ENCODE measurements at regions not wholly inside any gene's neighbourhood (a gene's known extent, or its start where the extent isn't known, plus 50 kb on each side); places are given as distances from the start of the nearest gene placed in this dataset.

- no peaks in the 10 kb centered on the region for H3K79me2 ChIP-seq (ENCODE audit: insufficient read depth, low read depth)
- no peak overlapping the region for H3K27ac ChIP-seq
- no peak overlapping the region for H3K4me3 ChIP-seq (IDR thresholded peaks at IDR 0.05; ENCODE audit: insufficient read depth, low read depth, low read length)
- H3K4me1 ChIP-seq (ENCODE audit: low read depth, poor library complexity, severe bottlenecking), result no peaks in the 10 kb centered on the region
- no peaks in the 10 kb centered on the region for H3K36me3 ChIP-seq (ENCODE audit: insufficient read depth)
- no peak overlapping the region for H2AFZ ChIP-seq (ENCODE audit: low read depth)
- no peaks in the 10 kb centered on the region for H3K27me3 ChIP-seq (ENCODE audit: insufficient read depth, low read depth)
- TF ChIP-seq CTCF (conservative IDR thresholded peaks at IDR 0.05; ENCODE audit: low read depth, low read length), result no peak
- H4K20me1 ChIP-seq (ENCODE audit: insufficient read depth), result no peaks in the 10 kb centered on the region
- no peak overlapping the region for H3K9ac ChIP-seq
- no peak overlapping the region for H3K4me2 ChIP-seq
Measured at GRCh38 chr6:62345962-62346689, 60.1 kb upstream of the KHDRBS2 start.

GRCh38 chr6:62345446-62345845 is 59.4 kb upstream of the KHDRBS2 start:
- no peak overlapping the region for H3K4me3 ChIP-seq (IDR thresholded peaks at IDR 0.05; ENCODE audit: insufficient read depth, low read depth, low read length)
- no peak overlapping the region for H3K27ac ChIP-seq
- no peak for TF ChIP-seq CTCF (conservative IDR thresholded peaks at IDR 0.05; ENCODE audit: low read depth, low read length)
- no peak overlapping the region for H3K4me2 ChIP-seq
- no peak overlapping the region for H3K9ac ChIP-seq
- no peaks in the 10 kb centered on the region for H3K79me2 ChIP-seq (ENCODE audit: insufficient read depth, low read depth)
- no peaks in the 10 kb centered on the region for H3K4me1 ChIP-seq (ENCODE audit: low read depth, poor library complexity, severe bottlenecking)
- no peaks in the 10 kb centered on the region for H4K20me1 ChIP-seq (ENCODE audit: insufficient read depth)
- no peak overlapping the region for H2AFZ ChIP-seq (ENCODE audit: low read depth)
- no peaks in the 10 kb centered on the region for H3K36me3 ChIP-seq (ENCODE audit: insufficient read depth)
- H3K27me3 ChIP-seq (ENCODE audit: insufficient read depth, low read depth), result no peaks in the 10 kb centered on the region

GRCh38 chr6:62344850-62345249 is 58.8 kb upstream of the KHDRBS2 start:
- no peak overlapping the region for H2AFZ ChIP-seq (ENCODE audit: low read depth)
- no peaks in the 10 kb centered on the region for H3K36me3 ChIP-seq (ENCODE audit: insufficient read depth)
- H3K4me3 ChIP-seq (IDR thresholded peaks at IDR 0.05; ENCODE audit: insufficient read depth, low read depth, low read length), result no peak overlapping the region
- H3K79me2 ChIP-seq (ENCODE audit: insufficient read depth, low read depth), result no peaks in the 10 kb centered on the region
- TF ChIP-seq CTCF (conservative IDR thresholded peaks at IDR 0.05; ENCODE audit: low read depth, low read length), result no peak
- H3K9ac ChIP-seq, result no peak overlapping the region
- H3K27me3 ChIP-seq (ENCODE audit: insufficient read depth, low read depth), result no peaks in the 10 kb centered on the region
- H3K4me2 ChIP-seq, result no peak overlapping the region
- H3K27ac ChIP-seq, result no peak overlapping the region
- H4K20me1 ChIP-seq (ENCODE audit: insufficient read depth), result no peaks in the 10 kb centered on the region
- no peaks in the 10 kb centered on the region for H3K4me1 ChIP-seq (ENCODE audit: low read depth, poor library complexity, severe bottlenecking)

- Histone ChIP-seq H3K36me3 (ENCODE audit: insufficient read depth) (no peaks in the 10 kb centered on the region), H3K79me2 (ENCODE audit: insufficient read depth, low read depth) (no peaks in the 10 kb centered on the region), H3K27ac (no peak overlapping the region), H3K4me3 (IDR thresholded peaks at IDR 0.05; ENCODE audit: insufficient read depth, low read depth, low read length) (no peak overlapping the region), H3K4me1 (ENCODE audit: low read depth, poor library complexity, severe bottlenecking) (no peaks in the 10 kb centered on the region), H3K27me3 (ENCODE audit: insufficient read depth, low read depth) (no peaks in the 10 kb centered on the region), H4K20me1 (ENCODE audit: insufficient read depth) (no peaks in the 10 kb centered on the region), H2AFZ (ENCODE audit: low read depth) (no peak overlapping the region), H3K9ac (no peak overlapping the region), H3K4me2 (no peak overlapping the region)
- no peak for TF ChIP-seq CTCF (conservative IDR thresholded peaks at IDR 0.05; ENCODE audit: low read depth, low read length)
Measured at GRCh38 chr6:62338477-62338876, 52.5 kb upstream of the KHDRBS2 start.
